ENCODE measurements at regions not wholly inside any gene's neighbourhood (a gene's known extent, or its start where the extent isn't known, plus 50 kb on each side); places are given as distances from the start of the nearest gene placed in this dataset.

GRCh38 chr14:85948153-85948552, 418.2 kb downstream of the FLRT2 start:
- Histone ChIP-seq H3K4me1 (ENCODE audit: control insufficient read depth in 2 of 2, insufficient read depth in 2 of 2, low read length in 2 of 2) (peaks cover 0 to 6% of the 10 kb centered on the region in 2 donors), H3K9me3 (ENCODE audit: control insufficient read depth in 2 of 2, insufficient read depth in 1 of 2, low read length in 1 of 2) (no peaks in the 10 kb centered on the region), H3K4me3 (ENCODE audit: low read length in 2 of 2) (no peak overlapping the region), H3K36me3 (ENCODE audit: control insufficient read depth in 2 of 2, insufficient read depth in 2 of 2, low read length in 1 of 2) (no peaks in the 10 kb centered on the region), H3K27me3 (ENCODE audit: control insufficient read depth in 2 of 2, insufficient read depth in 1 of 2, low read length in 1 of 2) (no peaks in the 10 kb centered on the region), H3K27ac (ENCODE audit: low read depth in 1 of 2, low read length in 1 of 2) (no peak overlapping the region)
- DNase-seq (ENCODE audit: low read depth in 6 of 9, low spot score in 9 of 9), result no peak
- WGBS, result 49% methylated on average over 4 of the region's 4 CpGs

GRCh38 chr14:85947461-85948139, 417.7 kb downstream of the FLRT2 start:
- no peak overlapping the region for H3K4me3 ChIP-seq (ENCODE audit: low read length in 2 of 2)
- WGBS, result 78% methylated on average over 4 of the region's 4 CpGs
- no peaks in the 10 kb centered on the region for H3K36me3 ChIP-seq (ENCODE audit: control insufficient read depth in 2 of 2, insufficient read depth in 2 of 2, low read length in 1 of 2)
- H3K4me1 ChIP-seq (ENCODE audit: control insufficient read depth in 2 of 2, insufficient read depth in 2 of 2, low read length in 2 of 2), result peaks cover 0 to 6% of the 10 kb centered on the region in 2 donors
- H3K27me3 ChIP-seq (ENCODE audit: control insufficient read depth in 2 of 2, insufficient read depth in 1 of 2, low read length in 1 of 2), result no peaks in the 10 kb centered on the region
- no peaks in the 10 kb centered on the region for H3K9me3 ChIP-seq (ENCODE audit: control insufficient read depth in 2 of 2, insufficient read depth in 1 of 2, low read length in 1 of 2)
- peak overlapping the region in 1 of 2 donors; percentile 39 for H3K27ac ChIP-seq (ENCODE audit: low read depth in 1 of 2, low read length in 1 of 2)
- peak in 5 of 9 donors; percentile 5 to 34 (median 12) for DNase-seq (ENCODE audit: low read depth in 6 of 9, low spot score in 9 of 9)

GRCh38 chr14:85943192-85943591, 413.2 kb downstream of the FLRT2 start:
- H3K36me3 ChIP-seq (ENCODE audit: control insufficient read depth in 2 of 2, insufficient read depth in 2 of 2, low read length in 1 of 2), result no peaks in the 10 kb centered on the region
- no peak overlapping the region for H3K27ac ChIP-seq (ENCODE audit: low read depth in 1 of 2, low read length in 1 of 2)
- no peak for DNase-seq (ENCODE audit: low read depth in 6 of 9, low spot score in 9 of 9)
- H3K4me1 ChIP-seq (ENCODE audit: control insufficient read depth in 2 of 2, insufficient read depth in 2 of 2, low read length in 2 of 2), result peaks cover 0 to 4% of the 10 kb centered on the region in 2 donors
- H3K9me3 ChIP-seq (ENCODE audit: control insufficient read depth in 2 of 2, insufficient read depth in 1 of 2, low read length in 1 of 2), result no peaks in the 10 kb centered on the region
- no peak overlapping the region for H3K4me3 ChIP-seq (ENCODE audit: low read length in 2 of 2)
- WGBS, result 64% methylated on average over 1 of the region's 1 CpG
- no peaks in the 10 kb centered on the region for H3K27me3 ChIP-seq (ENCODE audit: control insufficient read depth in 2 of 2, insufficient read depth in 1 of 2, low read length in 1 of 2)

- Histone ChIP-seq H3K36me3 (ENCODE audit: control insufficient read depth in 2 of 2, insufficient read depth in 2 of 2, low read length in 1 of 2) (no peaks in the 10 kb centered on the region), H3K9me3 (ENCODE audit: control insufficient read depth in 2 of 2, insufficient read depth in 1 of 2, low read length in 1 of 2) (peaks cover 0 to 2% of the 10 kb centered on the region in 2 donors), H3K4me1 (ENCODE audit: control insufficient read depth in 2 of 2, insufficient read depth in 2 of 2, low read length in 2 of 2) (no peaks in the 10 kb centered on the region), H3K27me3 (ENCODE audit: control insufficient read depth in 2 of 2, insufficient read depth in 1 of 2, low read length in 1 of 2) (no peaks in the 10 kb centered on the region), H3K4me3 (ENCODE audit: low read length in 2 of 2) (peak overlapping the region; percentile 59 to 70), H3K27ac (ENCODE audit: low read depth in 1 of 2, low read length in 1 of 2) (peak overlapping the region; percentile 74 to 80)
- no peak for DNase-seq (ENCODE audit: low read depth in 6 of 9, low spot score in 9 of 9)
- 10% methylated on average over 3 of the region's 3 CpGs for WGBS
Measured at GRCh38 chr14:85934886-85935254, 404.9 kb downstream of the FLRT2 start.

GRCh38 chr14:85934123-85934885, 404.4 kb downstream of the FLRT2 start:
- WGBS, result 29% methylated on average over 12 of the region's 12 CpGs
- H3K27ac ChIP-seq (ENCODE audit: low read depth in 1 of 2, low read length in 1 of 2), result peak overlapping the region; percentile 74 to 80
- H3K27me3 ChIP-seq (ENCODE audit: control insufficient read depth in 2 of 2, insufficient read depth in 1 of 2, low read length in 1 of 2), result no peaks in the 10 kb centered on the region
- H3K4me1 ChIP-seq (ENCODE audit: control insufficient read depth in 2 of 2, insufficient read depth in 2 of 2, low read length in 2 of 2), result no peaks in the 10 kb centered on the region
- no peaks in the 10 kb centered on the region for H3K36me3 ChIP-seq (ENCODE audit: control insufficient read depth in 2 of 2, insufficient read depth in 2 of 2, low read length in 1 of 2)
- peak; percentile 40 to 88 (median 66) for DNase-seq (ENCODE audit: low read depth in 6 of 9, low spot score in 9 of 9)
- H3K9me3 ChIP-seq (ENCODE audit: control insufficient read depth in 2 of 2, insufficient read depth in 1 of 2, low read length in 1 of 2), result peaks cover 0 to 2% of the 10 kb centered on the region in 2 donors
- peak overlapping the region; percentile 59 to 70 for H3K4me3 ChIP-seq (ENCODE audit: low read length in 2 of 2)

GRCh38 chr14:85921241-85921640, 391.3 kb downstream of the FLRT2 start:
- Histone ChIP-seq H3K4me3 (ENCODE audit: low read length in 2 of 2) (no peak overlapping the region), H3K36me3 (ENCODE audit: control insufficient read depth in 2 of 2, insufficient read depth in 2 of 2, low read length in 1 of 2) (no peaks in the 10 kb centered on the region), H3K27ac (ENCODE audit: low read depth in 1 of 2, low read length in 1 of 2) (no peak overlapping the region), H3K27me3 (ENCODE audit: control insufficient read depth in 2 of 2, insufficient read depth in 1 of 2, low read length in 1 of 2) (no peaks in the 10 kb centered on the region), H3K9me3 (ENCODE audit: control insufficient read depth in 2 of 2, insufficient read depth in 1 of 2, low read length in 1 of 2) (no peaks in the 10 kb centered on the region), H3K4me1 (ENCODE audit: control insufficient read depth in 2 of 2, insufficient read depth in 2 of 2, low read length in 2 of 2) (no peaks in the 10 kb centered on the region)
- no peak for DNase-seq (ENCODE audit: low read depth in 6 of 9, low spot score in 9 of 9)
- WGBS, result 95% methylated on average over 3 of the region's 3 CpGs

GRCh38 chr14:85917716-85918115, 387.8 kb downstream of the FLRT2 start:
- Histone ChIP-seq H3K9me3 (ENCODE audit: control insufficient read depth in 2 of 2, insufficient read depth in 1 of 2, low read length in 1 of 2) (no peaks in the 10 kb centered on the region), H3K27me3 (ENCODE audit: control insufficient read depth in 2 of 2, insufficient read depth in 1 of 2, low read length in 1 of 2) (no peaks in the 10 kb centered on the region), H3K4me3 (ENCODE audit: low read length in 2 of 2) (no peak overlapping the region), H3K36me3 (ENCODE audit: control insufficient read depth in 2 of 2, insufficient read depth in 2 of 2, low read length in 1 of 2) (no peaks in the 10 kb centered on the region), H3K27ac (ENCODE audit: low read depth in 1 of 2, low read length in 1 of 2) (no peak overlapping the region), H3K4me1 (ENCODE audit: control insufficient read depth in 2 of 2, insufficient read depth in 2 of 2, low read length in 2 of 2) (no peaks in the 10 kb centered on the region)
- 95% methylated on average over 4 of the region's 4 CpGs for WGBS
- no peak for DNase-seq (ENCODE audit: low read depth in 6 of 9, low spot score in 9 of 9)

GRCh38 chr14:85915711-85916110, 385.8 kb downstream of the FLRT2 start:
- Histone ChIP-seq H3K27ac (ENCODE audit: low read depth in 1 of 2, low read length in 1 of 2) (no peak overlapping the region), H3K4me1 (ENCODE audit: control insufficient read depth in 2 of 2, insufficient read depth in 2 of 2, low read length in 2 of 2) (no peaks in the 10 kb centered on the region), H3K27me3 (ENCODE audit: control insufficient read depth in 2 of 2, insufficient read depth in 1 of 2, low read length in 1 of 2) (no peaks in the 10 kb centered on the region), H3K36me3 (ENCODE audit: control insufficient read depth in 2 of 2, insufficient read depth in 2 of 2, low read length in 1 of 2) (no peaks in the 10 kb centered on the region), H3K4me3 (ENCODE audit: low read length in 2 of 2) (no peak overlapping the region), H3K9me3 (ENCODE audit: control insufficient read depth in 2 of 2, insufficient read depth in 1 of 2, low read length in 1 of 2) (no peaks in the 10 kb centered on the region)
- DNase-seq (ENCODE audit: low read depth in 6 of 9, low spot score in 9 of 9), result no peak
- WGBS, result 97% methylated on average over 2 of the region's 2 CpGs

- no peak overlapping the region for H3K27ac ChIP-seq (ENCODE audit: low read depth in 1 of 2, low read length in 1 of 2)
- WGBS, result 95% methylated on average over 6 of the region's 6 CpGs
- H3K27me3 ChIP-seq (ENCODE audit: control insufficient read depth in 2 of 2, insufficient read depth in 1 of 2, low read length in 1 of 2), result no peaks in the 10 kb centered on the region
- no peaks in the 10 kb centered on the region for H3K36me3 ChIP-seq (ENCODE audit: control insufficient read depth in 2 of 2, insufficient read depth in 2 of 2, low read length in 1 of 2)
- H3K4me3 ChIP-seq (ENCODE audit: low read length in 2 of 2), result no peak overlapping the region
- H3K4me1 ChIP-seq (ENCODE audit: control insufficient read depth in 2 of 2, insufficient read depth in 2 of 2, low read length in 2 of 2), result no peaks in the 10 kb centered on the region
- no peak for DNase-seq (ENCODE audit: low read depth in 6 of 9, low spot score in 9 of 9)
- no peaks in the 10 kb centered on the region for H3K9me3 ChIP-seq (ENCODE audit: control insufficient read depth in 2 of 2, insufficient read depth in 1 of 2, low read length in 1 of 2)
Measured at GRCh38 chr14:85912141-85912540, 382.2 kb downstream of the FLRT2 start.

All from thymus (tissue), 11 donors.